ENCODE measurements at regions not wholly inside any gene's neighbourhood (a gene's known extent, or its start where the extent isn't known, plus 50 kb on each side); places are given as distances from the start of the nearest gene placed in this dataset.

GRCh38 chr2:2763351-2764000 lies 432.4 kb upstream of the MYT1L start:
- TF ChIP-seq CTCF (IDR thresholded peaks at IDR 0.05): no peak
- TF ChIP-seq EP300 (IDR thresholded peaks at IDR 0.05; ENCODE audit: low read depth): no peak
